ENCODE measurements at regions not wholly inside any gene's neighbourhood (a gene's known extent, or its start where the extent isn't known, plus 50 kb on each side); places are given as distances from the start of the nearest gene placed in this dataset.

DNA sequence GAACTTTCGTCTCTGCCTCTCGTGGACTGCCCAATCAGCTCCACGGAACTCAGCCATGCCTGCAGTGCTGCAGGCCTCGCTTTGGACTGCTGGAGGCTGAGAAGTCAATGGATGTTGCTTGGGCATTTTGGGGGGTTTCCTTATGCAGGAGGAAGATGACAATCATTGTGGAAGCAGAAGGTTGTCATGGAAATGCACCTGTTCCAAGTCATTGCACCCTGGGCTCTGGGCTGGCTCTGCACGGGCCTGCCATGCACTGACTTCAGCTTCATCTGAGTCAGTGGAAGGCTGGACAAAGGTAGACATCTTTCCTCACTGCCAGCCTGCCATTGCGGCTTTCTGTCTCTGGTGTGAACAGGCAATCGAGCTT is 217.3 kb downstream of the RPS24 start:
- TF ChIP-seq, protein P1, sequence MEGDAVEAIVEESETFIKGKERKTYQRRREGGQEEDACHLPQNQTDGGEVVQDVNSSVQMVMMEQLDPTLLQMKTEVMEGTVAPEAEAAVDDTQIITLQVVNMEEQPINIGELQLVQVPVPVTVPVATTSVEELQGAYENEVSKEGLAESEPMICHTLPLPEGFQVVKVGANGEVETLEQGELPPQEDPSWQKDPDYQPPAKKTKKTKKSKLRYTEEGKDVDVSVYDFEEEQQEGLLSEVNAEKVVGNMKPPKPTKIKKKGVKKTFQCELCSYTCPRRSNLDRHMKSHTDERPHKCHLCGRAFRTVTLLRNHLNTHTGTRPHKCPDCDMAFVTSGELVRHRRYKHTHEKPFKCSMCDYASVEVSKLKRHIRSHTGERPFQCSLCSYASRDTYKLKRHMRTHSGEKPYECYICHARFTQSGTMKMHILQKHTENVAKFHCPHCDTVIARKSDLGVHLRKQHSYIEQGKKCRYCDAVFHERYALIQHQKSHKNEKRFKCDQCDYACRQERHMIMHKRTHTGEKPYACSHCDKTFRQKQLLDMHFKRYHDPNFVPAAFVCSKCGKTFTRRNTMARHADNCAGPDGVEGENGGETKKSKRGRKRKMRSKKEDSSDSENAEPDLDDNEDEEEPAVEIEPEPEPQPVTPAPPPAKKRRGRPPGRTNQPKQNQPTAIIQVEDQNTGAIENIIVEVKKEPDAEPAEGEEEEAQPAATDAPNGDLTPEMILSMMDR (IDR thresholded peaks at IDR 0.05) = no peak
- TF ChIP-seq POLR2A (IDR thresholded peaks at IDR 0.05) = no peak
